ENCODE measurements at regions not wholly inside any gene's neighbourhood (a gene's known extent, or its start where the extent isn't known, plus 50 kb on each side); places are given as distances from the start of the nearest gene placed in this dataset.

- TF ChIP-seq ZNF8 (CRISPR knock-in tag; IDR thresholded peaks at IDR 0.05) (no peak; the same call in 1 of the 2 replicates), ZNF70 (CRISPR knock-in tag; IDR thresholded peaks at IDR 0.05) (no peak), ISL1 (CRISPR knock-in tag; IDR thresholded peaks at IDR 0.05) (peak; percentile 82), ZNF565 (CRISPR knock-in tag; conservative IDR thresholded peaks at IDR 0.05; ENCODE audit: low read depth) (no peak), CSRNP3 (CRISPR knock-in tag; IDR thresholded peaks at IDR 0.05) (no peak), RARB (CRISPR knock-in tag; IDR thresholded peaks at IDR 0.05) (no peak), BACH2 (CRISPR knock-in tag; IDR thresholded peaks at IDR 0.05; ENCODE audit: borderline replicate concordance) (no peak), GLIS3 (CRISPR knock-in tag; IDR thresholded peaks at IDR 0.05) (no peak), ESRRG (CRISPR knock-in tag; IDR thresholded peaks at IDR 0.05) (no peak), ZFP30 (CRISPR knock-in tag; IDR thresholded peaks at IDR 0.05) (no peak), TOX (CRISPR knock-in tag; IDR thresholded peaks at IDR 0.05; ENCODE audit: borderline replicate concordance) (no peak)
- TF ChIP-seq, protein P1, sequence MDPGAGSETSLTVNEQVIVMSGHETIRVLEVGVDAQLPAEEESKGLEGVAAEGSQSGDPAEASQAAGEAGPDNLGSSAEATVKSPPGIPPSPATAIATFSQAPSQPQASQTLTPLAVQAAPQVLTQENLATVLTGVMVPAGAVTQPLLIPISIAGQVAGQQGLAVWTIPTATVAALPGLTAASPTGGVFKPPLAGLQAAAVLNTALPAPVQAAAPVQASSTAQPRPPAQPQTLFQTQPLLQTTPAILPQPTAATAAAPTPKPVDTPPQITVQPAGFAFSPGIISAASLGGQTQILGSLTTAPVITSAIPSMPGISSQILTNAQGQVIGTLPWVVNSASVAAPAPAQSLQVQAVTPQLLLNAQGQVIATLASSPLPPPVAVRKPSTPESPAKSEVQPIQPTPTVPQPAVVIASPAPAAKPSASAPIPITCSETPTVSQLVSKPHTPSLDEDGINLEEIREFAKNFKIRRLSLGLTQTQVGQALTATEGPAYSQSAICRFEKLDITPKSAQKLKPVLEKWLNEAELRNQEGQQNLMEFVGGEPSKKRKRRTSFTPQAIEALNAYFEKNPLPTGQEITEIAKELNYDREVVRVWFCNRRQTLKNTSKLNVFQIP (CRISPR knock-in tag; IDR thresholded peaks at IDR 0.05; ENCODE audit: borderline replicate concordance, low read depth), result no peak
Observed at GRCh38 chr18:44323125-44323524, 357.6 kb upstream of the SETBP1 start (continued).

GRCh38 chr18:44324361-44324760, 356.3 kb upstream of the SETBP1 start:
- ATAC-seq, result no peak
- TF ChIP-seq TSHZ2 (CRISPR knock-in tag; IDR thresholded peaks at IDR 0.05) (no peak), CSDC2 (CRISPR knock-in tag; IDR thresholded peaks at IDR 0.05) (no peak), SNAI2 (CRISPR knock-in tag; IDR thresholded peaks at IDR 0.05) (no peak), ISL1 (CRISPR knock-in tag; IDR thresholded peaks at IDR 0.05) (no peak), OSR1 (CRISPR knock-in tag; IDR thresholded peaks at IDR 0.05) (no peak), GLIS3 (CRISPR knock-in tag; IDR thresholded peaks at IDR 0.05) (no peak), TCF4 (CRISPR knock-in tag; IDR thresholded peaks at IDR 0.05; ENCODE audit: borderline replicate concordance) (no peak), CREB5 (CRISPR knock-in tag; IDR thresholded peaks at IDR 0.05; ENCODE audit: low read depth) (no peak), ZC3H10 (CRISPR knock-in tag; IDR thresholded peaks at IDR 0.05) (no peak), BACH2 (CRISPR knock-in tag; IDR thresholded peaks at IDR 0.05; ENCODE audit: borderline replicate concordance) (no peak), ZNF70 (CRISPR knock-in tag; IDR thresholded peaks at IDR 0.05) (no peak), ZFP30 (CRISPR knock-in tag; IDR thresholded peaks at IDR 0.05) (no peak)

DNA sequence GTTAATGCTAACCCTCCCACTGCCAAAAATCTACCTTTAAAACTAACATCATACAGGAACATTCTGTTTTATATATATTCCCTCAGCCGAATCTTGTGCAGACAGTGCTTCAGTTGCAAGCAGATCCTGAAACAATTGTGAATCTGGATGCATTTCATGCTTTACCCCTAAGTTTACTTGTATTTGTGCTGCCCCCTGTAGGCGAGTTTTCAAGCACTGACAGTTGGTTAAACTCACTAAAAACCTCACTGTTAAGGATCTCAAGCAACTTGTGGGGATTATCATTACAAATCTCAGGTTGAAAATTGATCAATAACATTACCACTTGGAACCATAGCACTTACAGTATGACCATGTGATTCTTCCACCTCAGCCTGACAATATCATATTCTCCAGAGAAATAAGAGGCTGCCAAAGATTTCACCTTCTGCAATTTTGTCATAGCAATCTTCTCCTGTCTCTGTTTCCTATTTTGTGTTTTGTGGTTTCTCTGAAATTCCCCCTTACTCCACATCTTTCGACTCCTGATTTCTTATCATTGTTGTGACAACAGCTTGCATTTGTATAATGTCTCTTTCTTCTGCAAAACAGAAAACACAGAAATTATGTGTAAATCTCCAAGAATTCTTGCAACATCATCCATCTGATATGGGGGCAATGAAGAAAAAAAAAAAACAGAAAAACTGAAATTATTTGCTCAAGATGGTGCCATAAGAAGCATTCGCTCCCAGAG, 354.6 kb upstream of the SETBP1 start:
- peak; percentile 67 for ATAC-seq
- no peak for TF ChIP-seq PPARA (CRISPR knock-in tag; IDR thresholded peaks at IDR 0.05; ENCODE audit: borderline replicate concordance)
- no peak for TF ChIP-seq TSHZ2 (CRISPR knock-in tag; IDR thresholded peaks at IDR 0.05)
- no peak for TF ChIP-seq CSRNP3 (CRISPR knock-in tag; IDR thresholded peaks at IDR 0.05)
- no peak for TF ChIP-seq ZNF8 (CRISPR knock-in tag; IDR thresholded peaks at IDR 0.05)
- no peak for TF ChIP-seq SNAI2 (CRISPR knock-in tag; IDR thresholded peaks at IDR 0.05)
- TF ChIP-seq TCF4 (CRISPR knock-in tag; IDR thresholded peaks at IDR 0.05; ENCODE audit: borderline replicate concordance), result no peak
- TF ChIP-seq ARNTL (CRISPR knock-in tag; IDR thresholded peaks at IDR 0.05; ENCODE audit: borderline replicate concordance, low read depth), result no peak
- TF ChIP-seq ZNF565 (CRISPR knock-in tag; conservative IDR thresholded peaks at IDR 0.05; ENCODE audit: low read depth), result no peak
- TF ChIP-seq, protein P2, sequence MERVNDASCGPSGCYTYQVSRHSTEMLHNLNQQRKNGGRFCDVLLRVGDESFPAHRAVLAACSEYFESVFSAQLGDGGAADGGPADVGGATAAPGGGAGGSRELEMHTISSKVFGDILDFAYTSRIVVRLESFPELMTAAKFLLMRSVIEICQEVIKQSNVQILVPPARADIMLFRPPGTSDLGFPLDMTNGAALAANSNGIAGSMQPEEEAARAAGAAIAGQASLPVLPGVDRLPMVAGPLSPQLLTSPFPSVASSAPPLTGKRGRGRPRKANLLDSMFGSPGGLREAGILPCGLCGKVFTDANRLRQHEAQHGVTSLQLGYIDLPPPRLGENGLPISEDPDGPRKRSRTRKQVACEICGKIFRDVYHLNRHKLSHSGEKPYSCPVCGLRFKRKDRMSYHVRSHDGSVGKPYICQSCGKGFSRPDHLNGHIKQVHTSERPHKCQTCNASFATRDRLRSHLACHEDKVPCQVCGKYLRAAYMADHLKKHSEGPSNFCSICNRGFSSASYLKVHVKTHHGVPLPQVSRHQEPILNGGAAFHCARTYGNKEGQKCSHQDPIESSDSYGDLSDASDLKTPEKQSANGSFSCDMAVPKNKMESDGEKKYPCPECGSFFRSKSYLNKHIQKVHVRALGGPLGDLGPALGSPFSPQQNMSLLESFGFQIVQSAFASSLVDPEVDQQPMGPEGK (CRISPR knock-in tag; IDR thresholded peaks at IDR 0.05; ENCODE audit: borderline replicate concordance), result no peak

All from SK-N-SH treated with all-trans-retinoic acid at 6 μM for 48 hours (cell line).